Right lung (tissue), 2 donors: ENCODE measurements at regions not wholly inside any gene's neighbourhood (a gene's known extent, or its start where the extent isn't known, plus 50 kb on each side); places are given as distances from the start of the nearest gene placed in this dataset.
"Not testable (repeated sequence)": the region's sequence is repeated elsewhere in the genome, so short reads cannot be mapped to it uniquely, and the experiment has no call there.

Experiments used
- DNase-seq, 2 donors: peaks; one replicate each; pipeline ENCODE4 v3.0.0-alpha.2; 2013

DNA sequence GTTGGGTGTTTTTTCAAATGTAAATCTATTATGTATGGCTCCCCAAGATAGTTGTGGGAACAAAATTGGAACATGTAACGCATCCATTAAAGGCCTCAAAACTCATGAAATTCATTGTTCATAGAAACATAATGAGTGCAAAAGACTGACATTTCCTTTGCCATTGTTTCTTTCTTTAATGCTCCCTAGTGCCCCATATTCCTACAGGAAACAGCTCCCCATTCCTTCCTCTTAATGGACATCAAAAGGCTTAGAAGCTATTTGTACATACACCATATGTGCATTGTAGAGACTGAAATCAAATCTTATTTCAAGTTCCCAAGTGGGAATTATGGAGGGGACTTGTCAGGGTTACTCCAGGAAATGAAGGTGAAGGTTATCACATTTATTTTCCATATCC lies 139.1 kb downstream of the AHR start:
- no peak for DNase-seq

DNA sequence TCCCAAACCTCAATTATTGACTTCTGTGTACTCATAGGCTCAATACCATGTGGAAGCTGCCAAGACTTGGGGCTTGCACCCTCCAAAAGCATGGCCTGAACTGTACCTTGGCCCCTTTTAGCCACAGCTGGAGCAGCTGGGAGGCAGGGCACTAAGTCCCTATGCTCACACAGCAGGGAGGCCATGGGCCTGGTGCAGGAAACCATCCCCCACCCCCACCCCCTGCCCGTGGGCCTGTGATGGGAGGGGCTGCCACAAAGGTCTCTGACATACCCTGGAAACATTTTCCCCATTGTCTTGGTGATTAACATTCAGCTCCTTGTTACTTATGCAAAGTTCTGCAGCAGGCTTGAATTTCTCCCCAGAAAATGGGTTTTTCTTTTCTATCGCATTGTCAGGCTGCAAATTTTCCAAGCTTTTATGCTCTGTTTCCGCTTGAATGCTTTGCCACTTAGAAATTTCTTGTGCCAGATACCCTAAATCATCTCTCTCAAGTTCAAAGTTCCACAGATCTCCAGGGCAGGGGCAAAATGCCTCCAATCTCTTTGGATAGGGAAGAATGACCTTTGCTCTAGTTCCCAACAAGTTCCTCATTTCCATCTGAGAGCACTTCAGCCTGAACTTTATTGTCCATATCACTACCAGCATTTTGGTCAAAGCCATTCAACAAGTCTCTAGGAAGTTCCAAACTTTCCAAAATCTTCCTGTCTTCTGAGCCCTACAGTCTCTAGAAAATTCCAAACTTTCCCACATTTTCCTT lies 141.8 kb downstream of the AHR start:
- not testable (repeated sequence) for DNase-seq

DNA sequence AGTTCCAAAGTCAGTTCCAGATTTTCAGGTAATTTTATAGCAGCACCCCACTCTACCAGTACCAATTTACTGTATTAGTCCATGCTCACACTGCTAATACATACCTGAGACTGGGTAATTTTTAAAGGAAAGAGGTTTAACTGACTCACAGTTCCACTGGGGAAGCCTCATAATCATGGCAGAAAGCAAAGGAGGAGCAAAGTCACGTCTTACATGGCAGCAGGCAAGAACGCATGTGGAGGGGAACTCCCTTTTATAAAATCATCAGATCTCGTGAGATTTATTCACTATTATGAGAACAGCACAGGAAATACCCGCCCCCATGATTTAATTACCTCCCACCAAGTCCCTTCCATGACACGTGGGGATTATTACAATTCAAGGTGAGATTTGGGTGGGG lies 142.4 kb downstream of the AHR start:
- no peak for DNase-seq

DNA sequence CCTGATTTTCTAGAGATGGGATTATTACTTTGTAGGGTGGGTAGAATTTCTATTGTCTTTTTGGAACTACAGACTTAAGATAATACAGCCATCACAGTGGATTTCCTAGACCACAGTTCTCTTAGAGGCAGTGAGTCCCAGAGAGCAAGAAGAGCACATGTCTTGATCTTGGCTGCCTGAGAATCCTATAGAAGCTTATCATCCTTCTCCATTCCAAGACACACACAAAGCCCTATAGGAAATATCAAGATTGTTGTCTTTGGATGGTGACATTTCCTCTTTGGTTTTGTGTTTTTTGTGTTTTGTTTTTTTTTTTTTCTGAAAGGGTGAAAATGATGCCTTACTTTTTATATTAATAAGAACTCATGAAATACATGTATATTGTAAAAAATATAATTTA lies 143.1 kb downstream of the AHR start:
- no peak for DNase-seq

DNA sequence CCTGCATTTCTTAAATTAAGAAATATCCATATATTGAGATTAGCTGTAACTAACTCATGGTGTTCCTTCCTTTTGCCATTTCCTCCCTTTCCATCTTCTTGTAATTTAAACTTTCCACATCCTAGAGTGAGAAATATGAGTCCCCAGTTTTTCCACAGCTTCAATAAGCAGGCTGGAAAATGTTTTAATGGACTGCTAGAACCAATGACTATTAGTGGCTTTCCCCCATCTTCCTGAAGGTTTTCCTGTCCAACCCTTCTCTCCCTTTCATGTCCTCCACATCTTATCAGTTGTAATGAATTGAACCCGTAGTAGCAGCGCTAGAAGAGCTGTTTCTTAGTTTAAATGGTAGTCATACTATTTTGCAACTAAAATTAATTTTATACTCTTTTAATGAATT lies 145.7 kb downstream of the AHR start:
- DNase-seq: no peak

DNA sequence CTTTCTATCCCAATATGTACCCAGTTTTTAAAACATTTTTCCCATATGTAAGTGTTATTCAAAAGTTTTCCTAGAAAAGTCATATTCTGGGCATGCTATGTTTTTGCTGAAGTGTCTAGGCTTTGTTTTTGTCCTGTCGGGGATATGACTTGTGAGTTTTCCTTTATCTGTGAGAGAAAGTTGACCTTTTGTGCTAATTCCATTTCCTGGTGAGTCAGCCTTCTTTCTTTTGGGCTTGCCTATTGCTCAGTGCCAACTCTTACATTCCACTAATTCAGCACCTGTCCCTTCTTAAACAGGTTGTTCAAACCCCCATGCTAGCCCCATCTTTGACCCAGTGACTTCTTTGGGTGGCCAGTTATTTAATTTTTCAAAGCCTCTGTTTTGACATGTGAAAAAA lies 146.2 kb downstream of the AHR start:
- no peak for DNase-seq

DNA sequence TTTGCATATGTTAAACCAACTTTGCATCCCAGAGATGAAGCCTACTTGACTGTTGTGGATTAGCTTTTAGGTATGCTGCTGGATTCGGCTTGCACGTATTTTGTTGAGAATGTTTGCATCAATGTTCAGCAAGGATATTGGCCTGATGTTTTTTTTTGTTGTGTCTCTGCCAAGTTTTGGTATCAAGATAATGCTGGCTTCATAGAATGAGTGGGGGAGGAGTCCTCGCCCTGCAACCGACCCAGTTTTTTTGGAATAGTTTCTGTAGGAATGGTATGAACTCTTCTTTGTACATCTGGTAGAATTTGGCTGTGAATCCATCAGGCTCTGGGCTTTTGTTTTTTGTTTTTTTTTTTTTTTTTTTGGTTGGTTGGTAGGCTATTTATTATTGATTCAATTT lies 147.9 kb downstream of the AHR start:
- DNase-seq: no peak

DNA sequence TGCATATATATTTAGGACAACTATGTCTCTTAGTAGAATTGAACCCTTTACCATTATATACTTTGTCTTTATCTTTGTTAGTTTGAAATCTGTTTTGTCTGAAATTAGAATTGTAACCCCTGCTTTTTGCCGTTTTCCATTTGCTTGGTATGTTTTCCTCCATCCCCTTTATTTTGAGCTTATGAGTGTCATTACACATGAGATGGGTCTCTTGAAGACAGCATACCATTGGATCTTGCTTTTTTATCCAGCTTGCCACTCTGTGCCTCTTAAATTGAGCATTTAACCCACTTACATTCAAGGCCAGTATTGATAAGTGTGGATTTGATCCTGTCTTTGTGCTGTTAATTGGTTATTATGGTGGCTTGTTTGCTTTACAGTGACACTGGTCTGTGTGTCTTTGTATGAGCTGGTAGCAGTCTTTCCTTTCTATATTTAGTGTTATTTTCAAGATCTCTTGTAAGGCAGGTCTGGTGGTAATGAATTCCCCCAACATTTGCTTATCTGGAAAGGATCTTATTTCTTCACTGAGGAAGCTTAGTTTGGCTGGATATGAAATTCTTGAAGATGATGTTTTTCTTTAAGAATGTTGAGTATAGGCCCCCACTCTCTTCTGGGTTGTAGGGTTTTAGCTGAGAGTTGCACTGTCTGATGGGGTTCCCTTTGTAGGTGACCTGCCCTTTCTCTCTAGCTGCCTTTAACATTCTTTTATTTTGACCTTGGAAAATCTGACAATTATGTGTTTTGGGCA lies 149.5 kb downstream of the AHR start:
- DNase-seq: no peak

- no peak for DNase-seq
These were observed 150.3 kb downstream of the AHR start for GRCh38 chr7:17448479-17449423.

DNA sequence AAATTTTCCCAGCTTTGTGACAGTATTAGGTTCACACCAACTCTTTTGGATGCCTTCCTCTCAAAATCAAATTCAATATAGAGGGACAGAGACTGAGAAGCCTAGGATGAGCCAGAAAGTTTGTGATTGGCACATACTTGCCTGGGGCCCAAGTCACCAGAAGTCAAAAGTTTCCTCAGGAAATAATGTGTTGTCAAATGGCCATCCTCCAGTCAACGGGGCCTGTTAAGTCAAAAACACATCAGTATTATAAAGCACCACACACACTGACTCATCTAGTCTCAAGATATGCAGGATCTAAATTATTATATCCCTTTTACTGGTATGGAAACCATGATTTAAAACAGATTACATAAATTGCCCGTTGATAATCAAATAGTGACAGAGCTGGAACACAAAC lies 158.1 kb downstream of the AHR start:
- DNase-seq: no peak

DNA sequence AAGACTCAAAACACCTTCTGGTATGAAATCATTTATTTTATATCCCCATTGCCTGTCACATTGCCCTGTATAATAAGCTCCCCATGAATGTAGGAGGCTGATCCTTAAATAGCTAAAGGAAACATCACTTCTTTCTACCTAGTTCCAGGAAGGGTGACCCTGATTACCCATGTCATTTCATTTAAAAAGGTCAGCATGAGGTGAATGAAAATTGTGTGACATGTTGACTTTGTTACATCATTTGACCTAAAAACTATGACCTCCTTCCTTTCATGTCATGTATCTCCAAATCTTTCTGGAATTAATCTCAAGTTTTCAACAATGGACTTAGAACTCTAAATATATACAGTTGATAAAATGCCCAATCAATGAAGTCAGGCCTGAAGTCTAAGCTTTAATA lies 161.5 kb downstream of the AHR start:
- no peak for DNase-seq

DNA sequence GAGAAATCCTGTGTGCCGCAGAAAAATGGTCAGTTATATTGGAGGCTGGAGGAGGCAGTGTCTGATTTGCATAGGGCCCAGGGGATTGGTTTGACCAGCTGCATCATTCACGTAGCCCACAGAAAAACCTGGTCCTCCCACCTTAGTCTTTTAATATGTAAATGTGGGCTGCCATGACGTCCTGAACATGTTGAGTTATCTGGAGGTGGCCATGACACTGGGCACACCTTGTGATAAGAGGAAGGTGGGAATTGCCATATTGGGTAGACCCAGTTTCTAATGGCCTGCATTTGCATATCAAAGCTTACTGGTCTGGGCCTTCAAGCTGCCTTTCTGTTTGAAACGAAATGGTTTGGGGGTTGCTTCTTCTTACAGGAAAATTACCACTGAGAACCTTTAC lies 162.2 kb downstream of the AHR start:
- no peak for DNase-seq

DNA sequence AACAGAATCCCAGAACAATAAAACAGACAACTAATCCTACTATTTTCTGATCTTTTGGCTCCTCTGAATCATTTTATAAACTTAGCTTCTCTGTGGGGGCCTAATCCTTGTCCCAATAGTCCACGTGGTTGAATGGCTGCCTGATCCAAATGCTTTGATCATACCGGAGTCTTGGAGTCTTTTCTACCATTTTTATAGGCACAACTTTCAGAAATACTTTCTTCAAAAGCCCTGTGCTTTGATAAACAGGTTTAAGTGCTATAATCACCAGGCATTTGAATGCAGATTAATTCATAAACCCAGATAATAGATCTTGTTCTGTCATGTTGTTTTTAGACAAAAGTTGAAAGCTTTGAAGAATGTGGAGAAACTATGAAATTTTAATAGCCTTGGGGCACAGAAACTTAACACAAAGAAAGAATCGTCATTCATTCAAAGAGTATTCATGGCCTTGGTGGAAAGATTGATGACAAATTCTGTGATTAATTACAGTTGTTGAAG lies 163.7 kb downstream of the AHR start:
- DNase-seq: no peak

DNA sequence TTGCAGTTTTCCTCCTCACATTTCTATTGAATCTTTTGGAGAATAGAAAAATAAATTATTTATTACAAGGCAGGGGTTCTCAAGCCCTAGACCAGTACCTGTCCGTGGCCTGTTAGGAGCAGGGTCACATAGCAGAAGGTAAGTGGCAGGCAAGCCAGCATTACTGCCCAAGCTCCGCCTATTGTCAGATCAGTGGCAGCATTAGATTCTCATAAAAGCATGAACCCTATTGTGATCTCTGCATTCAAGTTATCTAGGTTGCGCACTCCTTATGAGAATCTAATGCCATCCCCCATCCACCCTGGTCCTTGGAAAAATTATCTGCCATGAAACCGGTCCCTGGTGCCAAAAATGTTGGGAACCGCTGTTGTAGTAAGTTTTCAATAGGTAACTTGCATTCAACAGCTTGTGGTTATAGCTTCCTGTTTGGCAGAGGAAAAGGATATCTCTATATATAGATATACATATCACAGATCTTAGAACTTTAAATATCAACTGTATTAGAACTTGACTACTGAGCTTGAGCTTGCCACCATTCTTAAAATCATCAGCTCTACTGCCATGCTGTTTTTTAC lies 165.1 kb downstream of the AHR start:
- no peak for DNase-seq

DNA sequence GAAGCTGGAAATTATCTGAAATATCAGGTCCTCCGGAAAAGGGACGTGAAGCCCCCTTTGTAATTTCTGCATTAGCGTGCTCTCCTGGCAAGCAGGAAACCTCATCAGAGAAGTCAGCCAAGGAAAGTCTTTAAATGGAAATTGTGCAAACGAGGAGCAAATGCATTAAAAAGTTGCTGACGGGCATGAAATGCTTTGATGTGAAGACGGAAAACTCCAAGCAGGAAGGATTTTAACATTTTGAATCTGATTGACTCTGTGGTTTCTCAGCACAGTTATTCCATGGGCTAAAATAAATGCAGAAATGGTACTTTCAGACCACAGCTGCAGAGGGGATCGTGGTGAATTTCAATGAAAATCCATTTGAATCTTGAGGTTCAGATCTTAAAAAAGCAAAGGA lies 167.8 kb downstream of the AHR start:
- DNase-seq: peak; percentile 42 to 63

- no peak for DNase-seq
These were observed 169.0 kb downstream of the AHR start for GRCh38 chr7:17467386-17467945.

GRCh38 chr7:17471325-17471724 lies 172.9 kb downstream of the AHR start:
- DNase-seq: no peak

DNA sequence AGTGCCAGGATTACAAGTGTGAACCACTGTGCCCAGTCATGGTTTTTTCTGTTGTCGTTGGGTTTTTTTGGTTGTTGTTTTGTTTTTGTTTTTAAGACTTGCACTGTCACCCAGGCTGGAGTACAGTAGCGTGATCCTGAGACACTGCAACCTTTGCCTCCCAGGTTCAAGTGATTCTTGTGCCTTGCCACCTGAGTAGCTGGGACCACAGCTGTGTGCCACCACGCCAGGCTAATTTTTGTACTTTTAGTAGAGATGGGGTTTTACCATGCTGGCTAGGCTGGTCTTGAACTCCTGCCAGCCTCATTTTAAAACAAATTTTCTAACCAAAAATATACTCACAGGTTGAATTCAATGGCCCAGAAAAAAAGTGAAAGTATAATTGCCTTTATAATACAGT lies 174.1 kb downstream of the AHR start:
- no peak for DNase-seq

DNA sequence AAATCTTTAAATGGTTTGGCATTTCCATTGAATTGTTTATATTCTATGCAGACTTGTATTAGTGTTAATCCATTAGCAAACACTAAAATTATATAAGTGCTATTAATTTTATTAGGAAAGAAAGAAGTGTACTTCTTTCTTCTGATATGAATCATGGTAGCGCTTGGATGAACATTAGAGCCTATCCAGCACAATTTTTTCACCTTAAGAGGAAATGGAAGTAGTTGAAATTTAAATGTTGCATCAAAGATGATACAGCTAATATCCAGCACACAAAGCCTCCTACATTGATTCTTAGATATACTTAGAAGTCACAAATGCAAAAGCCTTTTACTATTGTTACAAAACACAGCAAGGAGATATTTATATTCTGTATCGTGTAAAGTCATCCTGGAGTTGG lies 174.5 kb downstream of the AHR start:
- no peak for DNase-seq

- DNase-seq: no peak
These were observed 176.4 kb downstream of the AHR start for GRCh38 chr7:17474724-17475344.

DNA sequence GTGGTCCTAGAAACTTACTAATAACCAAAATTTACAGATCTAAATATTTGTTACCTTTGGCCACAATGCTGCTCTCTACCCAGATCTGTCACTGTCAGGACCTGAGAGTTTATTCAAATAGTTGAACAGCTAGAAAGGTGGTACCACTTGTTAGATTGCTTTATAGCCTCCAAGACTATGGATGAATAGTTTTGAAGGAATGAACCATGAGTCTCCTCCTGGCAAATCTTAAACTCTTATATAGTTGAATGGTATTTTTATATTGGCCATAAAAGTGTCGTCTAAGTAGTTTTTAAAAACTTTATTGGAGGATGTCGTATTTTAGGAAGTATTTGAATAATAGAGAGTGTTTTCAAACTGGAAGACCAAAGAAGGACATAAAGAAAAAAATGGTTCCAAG lies 178.7 kb downstream of the AHR start:
- DNase-seq: no peak
